ENCODE measurements at regions not wholly inside any gene's neighbourhood (a gene's known extent, or its start where the extent isn't known, plus 50 kb on each side); places are given as distances from the start of the nearest gene placed in this dataset.

DNA sequence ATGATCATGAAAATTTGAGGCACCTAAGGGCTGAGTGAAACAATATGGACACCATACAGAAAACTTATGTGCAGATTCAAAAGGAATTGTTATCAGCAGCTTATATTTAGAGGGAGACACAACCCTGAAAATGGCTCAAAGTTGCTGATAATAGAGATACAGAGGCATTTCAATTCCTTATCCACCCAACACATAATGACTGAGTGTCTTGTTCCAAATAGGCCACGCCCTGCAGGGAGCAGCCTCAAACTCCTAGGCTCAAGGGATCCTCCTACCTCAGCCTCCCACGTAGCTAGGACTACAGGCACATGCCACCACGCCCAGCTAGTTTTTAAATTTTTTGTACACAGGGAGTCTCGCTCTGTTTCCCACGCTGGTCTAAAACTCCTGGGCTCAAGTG, 79.0 kb downstream of the LBH start:
- ChIA-PET CTCF (interaction anchor here (1.0 to 2.5 kb wide), 4 partner anchors 12 to 401 kb away, joined by 3 to 7 read pairs (median 4); no protein-coding TSS in a partner anchor), POLR2A (interaction anchor here (1.0 kb wide), 1 partner anchor 36 kb away, joined by 3 read pairs; no protein-coding TSS in a partner anchor)
- TF ChIP-seq, protein P1, sequence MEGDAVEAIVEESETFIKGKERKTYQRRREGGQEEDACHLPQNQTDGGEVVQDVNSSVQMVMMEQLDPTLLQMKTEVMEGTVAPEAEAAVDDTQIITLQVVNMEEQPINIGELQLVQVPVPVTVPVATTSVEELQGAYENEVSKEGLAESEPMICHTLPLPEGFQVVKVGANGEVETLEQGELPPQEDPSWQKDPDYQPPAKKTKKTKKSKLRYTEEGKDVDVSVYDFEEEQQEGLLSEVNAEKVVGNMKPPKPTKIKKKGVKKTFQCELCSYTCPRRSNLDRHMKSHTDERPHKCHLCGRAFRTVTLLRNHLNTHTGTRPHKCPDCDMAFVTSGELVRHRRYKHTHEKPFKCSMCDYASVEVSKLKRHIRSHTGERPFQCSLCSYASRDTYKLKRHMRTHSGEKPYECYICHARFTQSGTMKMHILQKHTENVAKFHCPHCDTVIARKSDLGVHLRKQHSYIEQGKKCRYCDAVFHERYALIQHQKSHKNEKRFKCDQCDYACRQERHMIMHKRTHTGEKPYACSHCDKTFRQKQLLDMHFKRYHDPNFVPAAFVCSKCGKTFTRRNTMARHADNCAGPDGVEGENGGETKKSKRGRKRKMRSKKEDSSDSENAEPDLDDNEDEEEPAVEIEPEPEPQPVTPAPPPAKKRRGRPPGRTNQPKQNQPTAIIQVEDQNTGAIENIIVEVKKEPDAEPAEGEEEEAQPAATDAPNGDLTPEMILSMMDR (IDR thresholded peaks at IDR 0.05; ENCODE audit: insufficient read depth, low read length, missing control alignments): no peak

DNA sequence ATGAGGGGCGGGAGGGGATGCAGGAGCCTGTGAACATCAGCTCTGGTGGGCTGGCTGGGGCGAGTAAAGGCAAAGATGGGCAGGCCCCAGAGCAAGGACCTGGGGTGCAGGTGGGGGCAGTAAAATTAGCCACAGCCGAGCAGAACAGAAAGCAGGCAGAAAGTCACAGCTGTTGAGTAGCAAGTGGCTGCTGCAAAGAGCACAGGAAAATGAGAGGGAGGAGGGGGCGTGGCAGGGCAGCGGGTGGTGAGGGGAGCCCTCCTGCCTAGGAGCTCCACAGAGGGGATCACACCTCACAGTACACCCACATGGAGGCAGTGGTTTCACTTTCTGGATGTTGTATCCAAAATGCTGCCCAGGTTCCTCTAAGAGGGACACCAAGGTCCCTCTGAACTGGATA, 79.6 kb downstream of the LBH start:
- ChIA-PET CTCF (interaction anchor here (1.2 kb wide), 1 partner anchor 24 kb away, joined by 3 read pairs; no protein-coding TSS in a partner anchor), POLR2A (no interaction called here)
- no peak overlapping the region for H3K4me3 ChIP-seq (ENCODE audit: low read depth, low read length)
- no peak for DNase-seq (ENCODE audit: low read depth, low spot score)
- TF ChIP-seq, protein P1 (IDR thresholded peaks at IDR 0.05; ENCODE audit: insufficient read depth, low read length, missing control alignments): no peak

More for the DNA sequence above, 79.0 kb downstream of the LBH start:
- no peak for DNase-seq (ENCODE audit: low read depth, low spot score)
- no peak overlapping the region for H3K4me3 ChIP-seq (ENCODE audit: low read depth, low read length)

DNA sequence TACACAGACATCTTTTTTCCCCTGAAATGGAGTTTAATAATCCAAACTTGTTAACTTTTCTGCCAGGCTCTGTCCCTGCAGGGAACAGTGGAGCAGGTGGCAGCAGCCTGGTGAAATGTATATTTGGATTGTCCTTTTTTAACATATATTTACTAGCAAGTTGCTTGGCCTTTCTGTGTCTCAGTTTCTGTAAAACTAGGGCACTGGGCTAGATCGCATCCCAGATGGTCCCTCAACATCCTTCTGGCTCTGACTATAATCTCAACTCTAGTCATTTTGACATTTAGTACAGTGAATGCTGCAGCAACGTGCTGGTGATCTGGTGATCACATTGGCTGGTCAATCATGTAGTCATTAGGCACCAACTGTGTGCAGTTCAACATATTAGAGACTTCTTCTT, 80.4 kb downstream of the LBH start:
- ChIA-PET POLR2A (no interaction called here), CTCF (no interaction called here)
- no peak for DNase-seq (ENCODE audit: low read depth, low spot score)
- TF ChIP-seq, protein P1 (IDR thresholded peaks at IDR 0.05; ENCODE audit: insufficient read depth, low read length, missing control alignments): no peak
- H3K4me3 ChIP-seq (ENCODE audit: low read depth, low read length): no peak overlapping the region

DNA sequence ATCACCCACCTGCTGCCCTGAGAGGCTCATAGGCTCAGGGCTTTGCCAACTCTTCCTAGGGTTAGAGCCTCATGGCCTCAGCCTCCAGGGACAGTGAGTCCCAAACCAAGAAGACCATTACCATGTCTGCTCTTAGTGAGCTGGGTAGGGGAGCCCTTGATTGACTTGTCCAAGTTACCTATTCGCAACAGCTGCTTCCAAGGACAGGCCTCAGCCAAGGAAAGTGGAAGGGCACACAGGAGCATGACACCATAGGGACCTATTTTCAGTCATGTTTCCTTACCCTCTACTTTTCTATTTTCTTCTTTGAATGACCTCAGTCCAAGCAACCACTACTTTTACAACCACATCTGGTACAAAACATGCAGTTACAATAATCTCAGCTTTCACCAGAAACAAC, 81.6 kb downstream of the LBH start:
- ChIA-PET CTCF (no interaction called here), POLR2A (interaction anchor here (0.7 kb wide), 1 partner anchor 106 kb away, joined by 4 read pairs; no protein-coding TSS in a partner anchor)
- no peak overlapping the region for H3K4me3 ChIP-seq (ENCODE audit: low read depth, low read length)
- TF ChIP-seq, protein P1 (IDR thresholded peaks at IDR 0.05; ENCODE audit: insufficient read depth, low read length, missing control alignments): no peak
- DNase-seq (ENCODE audit: low read depth, low spot score): no peak

DNA sequence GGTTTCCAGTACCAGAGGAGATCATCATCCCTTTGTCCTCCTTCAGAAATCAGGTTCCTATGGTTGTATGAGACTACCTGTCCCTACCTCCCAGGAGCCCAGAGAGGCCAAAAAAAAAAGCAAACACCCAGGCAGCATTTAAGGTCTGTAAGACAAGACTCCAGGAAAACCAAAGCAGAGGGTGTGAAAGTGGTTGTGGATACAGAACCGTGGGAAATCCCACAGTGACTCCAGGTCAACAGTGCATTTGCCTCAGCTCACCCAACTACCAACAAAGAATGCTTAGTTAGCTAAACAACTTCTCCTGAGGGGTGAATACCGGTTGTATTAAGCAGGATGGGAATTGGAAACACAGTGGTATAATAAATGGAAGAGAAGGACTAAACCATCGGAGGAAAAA, 83.6 kb downstream of the LBH start:
- POLR2A ChIA-PET: no interaction called here
- TF ChIP-seq, protein P1 (IDR thresholded peaks at IDR 0.05; ENCODE audit: insufficient read depth, low read length, missing control alignments): no peak

DNA sequence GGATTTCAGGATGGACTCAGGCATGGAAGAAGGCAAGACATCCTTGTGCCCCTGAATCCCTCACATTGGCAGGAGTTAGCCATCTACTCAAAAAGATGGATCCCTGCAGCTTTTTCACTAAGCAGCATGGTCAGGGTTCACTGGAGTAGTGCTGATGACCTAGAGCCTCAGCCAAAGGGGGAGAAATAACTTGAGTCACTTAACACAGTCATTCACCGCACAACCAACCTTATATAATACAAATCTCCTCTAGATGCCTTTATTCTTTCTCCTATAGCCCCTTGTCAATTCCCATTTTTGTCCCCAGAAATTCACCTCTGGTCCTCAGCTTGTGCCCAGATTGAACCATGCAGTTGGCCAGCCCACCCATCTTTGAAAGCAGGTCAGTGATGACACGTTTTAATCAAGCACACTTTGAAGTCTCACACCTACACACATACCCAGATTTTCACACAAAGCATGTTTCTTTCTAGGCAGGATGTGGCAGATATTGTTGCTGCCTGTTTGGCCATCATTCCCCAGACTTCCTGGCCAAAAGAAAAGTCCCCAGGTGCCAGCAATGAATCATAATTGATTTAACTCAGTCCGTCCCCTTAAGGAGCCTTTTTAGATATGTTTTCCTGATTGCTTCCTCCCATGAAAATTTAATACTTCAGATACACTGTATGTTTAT, 84.2 kb downstream of the LBH start:
- TF ChIP-seq, protein P1 (IDR thresholded peaks at IDR 0.05; ENCODE audit: insufficient read depth, low read length, missing control alignments): no peak
- no peak for DNase-seq (ENCODE audit: low read depth, low spot score)
- ChIA-PET POLR2A (no interaction called here), CTCF (no interaction called here)
- H3K4me3 ChIP-seq (ENCODE audit: low read depth, low read length): no peak overlapping the region

More for the DNA sequence above, 83.6 kb downstream of the LBH start:
- no peak for DNase-seq (ENCODE audit: low read depth, low spot score)
- H3K4me3 ChIP-seq (ENCODE audit: low read depth, low read length): no peak overlapping the region
- CTCF ChIA-PET: no interaction called here

Measured in AG04449 (cell line).